Activated CD4-positive, alpha-beta T cell treated with anti-CD3 and anti-CD28 coated beads, Interleukin-2, amount 10 ng/mL, durations not matched to agents 7 days and 5 days (primary cell): ENCODE measurements at regions not wholly inside any gene's neighbourhood (a gene's known extent, or its start where the extent isn't known, plus 50 kb on each side); places are given as distances from the start of the nearest gene placed in this dataset.
"Not testable (repeated sequence)": the region's sequence is repeated elsewhere in the genome, so short reads cannot be mapped to it uniquely, and the experiment has no call there.

Experiments used
- CTCF ChIA-PET: fragments of 350-600 bp; sonication (Branson Sonifier 250); formaldehyde crosslinking; loops from one replicate; lab custom pipeline; 2021; ENCODE audit warnings: antibody characterized with exemption; lab: Charles Lee
- POLR2A ChIA-PET: fragments of 350-600 bp; sonication (Branson Sonifier 250); formaldehyde crosslinking; loops from one replicate; lab custom pipeline; 2021; ENCODE audit warnings: antibody characterized with exemption; lab: Charles Lee
- DNase-seq: peaks from one replicate; pipeline ENCODE4 v3.0.0-alpha.2; 2020
- H3K27ac Mint-ChIP-seq: one replicate; pipeline ENCODE4 v1.8.0; 2021; ENCODE audit warnings: mild to moderate bottlenecking, moderate library complexity, mixed read lengths
- H3K27me3 Mint-ChIP-seq: one replicate; pipeline ENCODE4 v1.8.0; 2021; ENCODE audit warnings: mixed read lengths
- H3K36me3 Mint-ChIP-seq: one replicate; pipeline ENCODE4 v1.8.0; 2021; ENCODE audit warnings: low read depth, mixed read lengths
- H3K4me1 Mint-ChIP-seq: one replicate; pipeline ENCODE4 v1.8.0; 2021; ENCODE audit warnings: mixed read lengths
- H3K4me3 Mint-ChIP-seq: one replicate; pipeline ENCODE4 v1.8.0; 2021; ENCODE audit warnings: mild to moderate bottlenecking, moderate library complexity, mixed read lengths
- H3K9me3 Mint-ChIP-seq: one replicate; pipeline ENCODE4 v1.8.0; 2021; ENCODE audit warnings: mixed read lengths

DNA sequence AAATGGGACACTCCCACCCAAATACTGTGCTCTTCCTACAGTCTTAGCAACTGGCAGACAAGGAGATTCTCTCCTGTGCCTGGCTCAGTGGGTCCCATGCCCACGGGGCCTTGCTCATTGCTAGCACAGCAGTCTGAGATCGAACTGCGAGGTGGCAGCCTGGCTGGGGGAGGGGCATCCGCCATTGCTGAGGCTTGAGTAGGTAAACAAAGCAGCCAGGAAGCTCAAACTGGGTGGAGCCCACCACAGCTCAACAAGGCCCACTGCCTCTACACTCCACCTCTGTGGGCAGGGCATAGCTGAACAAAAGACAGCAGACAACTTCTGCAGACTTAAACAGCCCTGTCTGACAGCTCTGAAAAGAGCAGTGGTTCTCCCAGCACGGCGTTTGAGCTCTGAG is 174.8 kb downstream of the COL12A1 start:
- not testable (repeated sequence) for H3K27me3 Mint-ChIP-seq

GRCh38 chr6:75029333-75029732 is 176.5 kb downstream of the COL12A1 start:
- CTCF ChIA-PET, result no interaction called here
- H3K36me3 Mint-ChIP-seq, result no peaks in the 10 kb centered on the region
- H3K27me3 Mint-ChIP-seq, result no peaks in the 10 kb centered on the region
- POLR2A ChIA-PET, result no interaction called here
- no peaks in the 10 kb centered on the region for H3K9me3 Mint-ChIP-seq
- no peaks in the 10 kb centered on the region for H3K4me1 Mint-ChIP-seq
- no peak overlapping the region for H3K4me3 Mint-ChIP-seq
- H3K27ac Mint-ChIP-seq, result no peak overlapping the region
- no peak for DNase-seq

More for the DNA sequence above, 174.8 kb downstream of the COL12A1 start:
- H3K9me3 Mint-ChIP-seq, H3K27ac Mint-ChIP-seq, DNase-seq, H3K4me3 Mint-ChIP-seq, H3K36me3 Mint-ChIP-seq, H3K4me1 Mint-ChIP-seq, CTCF ChIA-PET, POLR2A ChIA-PET: not testable (repeated sequence)

GRCh38 chr6:75025371-75025770 is 180.5 kb downstream of the COL12A1 start:
- CTCF ChIA-PET, result no interaction called here
- Mint-ChIP-seq H3K27me3 (no peaks in the 10 kb centered on the region), H3K36me3 (no peaks in the 10 kb centered on the region), H3K4me3 (no peak overlapping the region), H3K9me3 (no peaks in the 10 kb centered on the region), H3K4me1 (no peaks in the 10 kb centered on the region), H3K27ac (no peak overlapping the region)
- POLR2A ChIA-PET, result no interaction called here
- DNase-seq, result no peak

- CTCF ChIA-PET, result no interaction called here
- POLR2A ChIA-PET, result no interaction called here
- Mint-ChIP-seq H3K27me3 (no peaks in the 10 kb centered on the region), H3K27ac (no peak overlapping the region), H3K4me1 (no peaks in the 10 kb centered on the region), H3K9me3 (no peaks in the 10 kb centered on the region), H3K36me3 (no peaks in the 10 kb centered on the region), H3K4me3 (no peak overlapping the region)
- no peak for DNase-seq
These were observed 181.0 kb downstream of the COL12A1 start for GRCh38 chr6:75024828-75025227.

- DNase-seq, result no peak
- no peaks in the 10 kb centered on the region for H3K4me1 Mint-ChIP-seq
- ChIA-PET CTCF (no interaction called here), POLR2A (no interaction called here)
- peaks cover 8% of the 10 kb centered on the region for H3K9me3 Mint-ChIP-seq
- H3K4me3 Mint-ChIP-seq, result no peak overlapping the region
- no peak overlapping the region for H3K27ac Mint-ChIP-seq
- no peaks in the 10 kb centered on the region for H3K27me3 Mint-ChIP-seq
- H3K36me3 Mint-ChIP-seq, result no peaks in the 10 kb centered on the region
These were observed 182.2 kb downstream of the COL12A1 start for GRCh38 chr6:75023634-75024033.

GRCh38 chr6:75020971-75021370 is 184.9 kb downstream of the COL12A1 start:
- Mint-ChIP-seq H3K9me3 (peaks cover 8% of the 10 kb centered on the region), H3K27ac (no peak overlapping the region), H3K4me1 (no peaks in the 10 kb centered on the region), H3K27me3 (no peaks in the 10 kb centered on the region), H3K36me3 (no peaks in the 10 kb centered on the region), H3K4me3 (no peak overlapping the region)
- no peak for DNase-seq
- ChIA-PET CTCF (no interaction called here), POLR2A (no interaction called here)

- Mint-ChIP-seq H3K4me1 (no peaks in the 10 kb centered on the region), H3K4me3 (no peak overlapping the region), H3K27me3 (no peaks in the 10 kb centered on the region), H3K27ac (no peak overlapping the region), H3K9me3 (peaks cover 8% of the 10 kb centered on the region), H3K36me3 (no peaks in the 10 kb centered on the region)
- ChIA-PET POLR2A (no interaction called here), CTCF (no interaction called here)
- DNase-seq, result no peak
These were observed 185.5 kb downstream of the COL12A1 start for GRCh38 chr6:75020376-75020775.

DNA sequence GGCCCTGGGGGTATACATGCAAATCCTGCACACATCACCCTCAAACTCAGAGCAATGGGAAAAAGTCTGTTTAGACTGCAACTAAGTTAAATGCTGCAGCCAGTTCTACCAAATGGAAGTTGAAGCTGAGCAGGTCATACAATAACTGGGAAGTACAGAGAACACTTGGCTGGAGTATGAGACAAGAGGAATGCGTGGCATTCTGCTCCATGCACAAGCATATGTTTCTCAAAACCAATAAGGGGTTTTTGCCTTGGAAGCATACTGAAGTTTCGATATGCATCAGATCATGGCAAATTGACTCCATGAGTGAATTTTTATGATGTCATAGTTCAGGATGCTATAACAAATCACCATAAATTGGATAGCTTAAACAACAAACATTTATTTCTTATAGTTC is 193.8 kb downstream of the COL12A1 start:
- ChIA-PET CTCF (no interaction called here), POLR2A (no interaction called here)
- Mint-ChIP-seq H3K9me3 (no peaks in the 10 kb centered on the region), H3K4me1 (no peaks in the 10 kb centered on the region), H3K36me3 (no peaks in the 10 kb centered on the region), H3K27ac (no peak overlapping the region), H3K4me3 (no peak overlapping the region), H3K27me3 (no peaks in the 10 kb centered on the region)
- DNase-seq, result no peak

DNA sequence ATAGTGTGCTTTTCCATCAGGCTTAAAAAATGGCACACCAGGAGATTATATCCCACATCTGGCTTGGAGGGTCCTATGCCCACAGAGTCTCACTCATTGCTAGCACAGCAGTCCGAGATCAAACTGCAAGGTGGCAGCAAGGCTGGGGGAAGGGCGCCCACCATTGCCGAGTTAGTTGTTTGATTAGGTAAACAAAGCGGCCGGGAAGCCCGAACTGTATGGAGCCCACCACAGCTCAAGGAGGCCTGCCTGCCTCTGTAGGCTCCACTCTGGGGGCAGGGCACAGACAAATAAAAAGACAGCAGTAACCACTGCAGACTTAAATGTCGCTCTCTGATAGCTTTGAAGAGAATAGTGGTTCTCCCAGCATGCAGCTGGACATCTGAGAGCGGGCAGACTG is 201.9 kb downstream of the COL12A1 start:
- CTCF ChIA-PET, H3K4me1 Mint-ChIP-seq, H3K9me3 Mint-ChIP-seq, H3K27me3 Mint-ChIP-seq, H3K36me3 Mint-ChIP-seq, H3K27ac Mint-ChIP-seq, H3K4me3 Mint-ChIP-seq, POLR2A ChIA-PET, DNase-seq: not testable (repeated sequence)

GRCh38 chr6:74997646-74998045 is 208.2 kb downstream of the COL12A1 start:
- Mint-ChIP-seq H3K4me3 (no peak overlapping the region), H3K9me3 (peaks cover 3% of the 10 kb centered on the region), H3K36me3 (no peaks in the 10 kb centered on the region), H3K4me1 (no peaks in the 10 kb centered on the region), H3K27me3 (no peaks in the 10 kb centered on the region), H3K27ac (no peak overlapping the region)
- CTCF ChIA-PET, result no interaction called here
- DNase-seq, result no peak
- POLR2A ChIA-PET, result no interaction called here

DNA sequence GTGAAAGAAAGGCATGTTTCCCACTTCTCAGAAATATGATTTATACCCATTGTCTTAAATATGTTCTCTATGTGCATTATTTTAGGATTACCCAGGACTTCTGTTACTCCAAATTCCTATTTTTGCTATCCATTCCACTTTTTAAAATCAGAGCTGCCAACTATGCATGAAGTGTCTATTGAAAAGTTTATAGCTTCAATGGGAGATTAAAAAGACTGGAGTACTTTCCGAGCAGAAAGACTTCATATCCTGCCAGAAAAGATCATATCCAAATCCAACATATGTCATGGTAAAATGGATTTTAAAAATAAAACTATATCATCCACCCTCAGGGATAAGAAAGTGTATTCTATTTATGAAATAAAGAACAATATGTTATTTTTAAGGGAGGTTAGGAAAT is 212.7 kb downstream of the COL12A1 start:
- POLR2A ChIA-PET, result no interaction called here
- DNase-seq, result no peak
- Mint-ChIP-seq H3K36me3 (no peaks in the 10 kb centered on the region), H3K27me3 (no peaks in the 10 kb centered on the region), H3K27ac (no peak overlapping the region), H3K4me1 (no peaks in the 10 kb centered on the region), H3K9me3 (no peaks in the 10 kb centered on the region), H3K4me3 (no peak overlapping the region)
- CTCF ChIA-PET, result no interaction called here

- no peaks in the 10 kb centered on the region for H3K9me3 Mint-ChIP-seq
- H3K4me1 Mint-ChIP-seq, result no peaks in the 10 kb centered on the region
- ChIA-PET CTCF (no interaction called here), POLR2A (interaction anchor here (0.7 kb wide), 1 partner anchor 483 kb away, joined by 3 read pairs; no protein-coding TSS in a partner anchor)
- no peak for DNase-seq
- H3K27me3 Mint-ChIP-seq, result no peaks in the 10 kb centered on the region
- H3K36me3 Mint-ChIP-seq, result no peaks in the 10 kb centered on the region
- H3K27ac Mint-ChIP-seq, result no peak overlapping the region
- no peak overlapping the region for H3K4me3 Mint-ChIP-seq
These were observed 214.1 kb downstream of the COL12A1 start for GRCh38 chr6:74991573-74992332.

GRCh38 chr6:74979065-74979766 is 226.6 kb downstream of the COL12A1 start:
- Mint-ChIP-seq H3K4me1 (no peaks in the 10 kb centered on the region), H3K36me3 (no peaks in the 10 kb centered on the region), H3K27ac (no peak overlapping the region), H3K27me3 (no peaks in the 10 kb centered on the region), H3K4me3 (no peak overlapping the region), H3K9me3 (no peaks in the 10 kb centered on the region)
- ChIA-PET CTCF (no interaction called here), POLR2A (no interaction called here)
- DNase-seq, result no peak
